ENCODE measurements at regions not wholly inside any gene's neighbourhood (a gene's known extent, or its start where the extent isn't known, plus 50 kb on each side); places are given as distances from the start of the nearest gene placed in this dataset.

DNA sequence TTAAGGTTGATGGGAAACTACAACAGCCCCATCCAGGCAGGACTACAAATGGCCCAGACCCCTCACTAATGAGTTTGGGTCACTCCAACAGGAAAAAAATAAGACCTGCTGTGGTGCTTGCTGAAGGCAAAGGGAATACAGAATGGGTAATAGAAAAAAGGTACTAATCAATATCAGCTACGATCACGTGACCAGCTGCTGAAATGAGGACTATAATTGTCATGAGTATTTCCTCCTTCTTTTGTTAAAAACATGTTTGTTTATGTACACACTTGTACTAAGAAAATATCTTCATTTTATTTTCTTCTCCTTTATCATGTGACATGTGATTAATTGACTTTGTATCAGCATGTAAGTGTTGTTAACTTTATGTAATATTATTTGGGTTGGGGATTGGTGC lies 199.9 kb downstream of the GJA1 start:
- TF ChIP-seq POLR2A (IDR thresholded peaks at IDR 0.05; ENCODE audit: low read depth, low read length) (no peak), POLR2AphosphoS5 (IDR thresholded peaks at IDR 0.05; ENCODE audit: low read depth, low read length) (no peak), TAF1 (IDR thresholded peaks at IDR 0.05; ENCODE audit: low read depth, low read length) (no peak), PAX5 (IDR thresholded peaks at IDR 0.05; ENCODE audit: insufficient read depth, low read length, severe bottlenecking) (no peak), SPI1 (IDR thresholded peaks at IDR 0.05; ENCODE audit: low read depth, low read length) (no peak)
